Kidney epithelial cell (primary cell): ENCODE measurements at regions not wholly inside any gene's neighbourhood (a gene's known extent, or its start where the extent isn't known, plus 50 kb on each side); places are given as distances from the start of the nearest gene placed in this dataset.

Source experiments
- DNase-seq: peaks from one replicate; pipeline ENCODE4 v3.0.0-alpha.2; 2010; ENCODE audit warnings: low read depth
- H3K27me3 ChIP-seq: 2 replicates; pipeline ENCODE4 v1.6.0; 2011; ENCODE audit warnings: low read length; ENCODE audit not compliant: control insufficient read depth, insufficient read depth
- H3K36me3 ChIP-seq: 2 replicates; pipeline ENCODE4 v1.5.1; 2011; ENCODE audit warnings: low read length; ENCODE audit not compliant: control insufficient read depth, insufficient read depth
- H3K4me3 ChIP-seq: 2 replicates; pipeline ENCODE4 v1.5.1; 2011; ENCODE audit warnings: low read depth, mild to moderate bottlenecking, control low read depth, low read length
- TF ChIP-seq, protein P1 (sequence below): IDR thresholded peaks from 2 replicates; pipeline ENCODE4 v1.5.1; 2011; ENCODE audit warnings: mild to moderate bottlenecking, moderate library complexity, low read length, control low read depth, inconsistent platforms; ENCODE audit not compliant: insufficient read depth, poor library complexity, severe bottlenecking

DNA sequence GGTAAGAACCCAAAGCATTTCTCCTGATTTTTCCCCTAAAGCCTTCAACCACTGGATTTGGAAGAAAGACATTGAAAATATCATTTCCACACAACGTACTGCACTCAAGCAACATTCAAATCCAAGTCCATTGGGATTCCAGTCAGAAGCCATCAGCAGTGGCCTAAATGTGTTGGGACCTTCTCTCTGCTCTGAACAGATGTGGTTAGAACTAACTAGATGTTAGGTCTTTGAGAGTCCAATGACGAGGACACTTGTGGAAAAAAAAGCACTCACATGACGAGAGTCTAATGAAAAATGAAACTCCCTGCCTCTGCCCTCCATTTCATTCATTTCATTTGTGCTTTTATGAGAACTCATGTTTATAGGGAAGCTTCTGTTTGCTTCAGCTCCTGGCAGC, 382.3 kb downstream of the SIPA1L2 start:
- no peak overlapping the region for H3K4me3 ChIP-seq
- H3K36me3 ChIP-seq, result no peaks in the 10 kb centered on the region
- H3K27me3 ChIP-seq, result no peaks in the 10 kb centered on the region
- no peak for DNase-seq
- TF ChIP-seq, protein P1, sequence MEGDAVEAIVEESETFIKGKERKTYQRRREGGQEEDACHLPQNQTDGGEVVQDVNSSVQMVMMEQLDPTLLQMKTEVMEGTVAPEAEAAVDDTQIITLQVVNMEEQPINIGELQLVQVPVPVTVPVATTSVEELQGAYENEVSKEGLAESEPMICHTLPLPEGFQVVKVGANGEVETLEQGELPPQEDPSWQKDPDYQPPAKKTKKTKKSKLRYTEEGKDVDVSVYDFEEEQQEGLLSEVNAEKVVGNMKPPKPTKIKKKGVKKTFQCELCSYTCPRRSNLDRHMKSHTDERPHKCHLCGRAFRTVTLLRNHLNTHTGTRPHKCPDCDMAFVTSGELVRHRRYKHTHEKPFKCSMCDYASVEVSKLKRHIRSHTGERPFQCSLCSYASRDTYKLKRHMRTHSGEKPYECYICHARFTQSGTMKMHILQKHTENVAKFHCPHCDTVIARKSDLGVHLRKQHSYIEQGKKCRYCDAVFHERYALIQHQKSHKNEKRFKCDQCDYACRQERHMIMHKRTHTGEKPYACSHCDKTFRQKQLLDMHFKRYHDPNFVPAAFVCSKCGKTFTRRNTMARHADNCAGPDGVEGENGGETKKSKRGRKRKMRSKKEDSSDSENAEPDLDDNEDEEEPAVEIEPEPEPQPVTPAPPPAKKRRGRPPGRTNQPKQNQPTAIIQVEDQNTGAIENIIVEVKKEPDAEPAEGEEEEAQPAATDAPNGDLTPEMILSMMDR, result no peak

DNA sequence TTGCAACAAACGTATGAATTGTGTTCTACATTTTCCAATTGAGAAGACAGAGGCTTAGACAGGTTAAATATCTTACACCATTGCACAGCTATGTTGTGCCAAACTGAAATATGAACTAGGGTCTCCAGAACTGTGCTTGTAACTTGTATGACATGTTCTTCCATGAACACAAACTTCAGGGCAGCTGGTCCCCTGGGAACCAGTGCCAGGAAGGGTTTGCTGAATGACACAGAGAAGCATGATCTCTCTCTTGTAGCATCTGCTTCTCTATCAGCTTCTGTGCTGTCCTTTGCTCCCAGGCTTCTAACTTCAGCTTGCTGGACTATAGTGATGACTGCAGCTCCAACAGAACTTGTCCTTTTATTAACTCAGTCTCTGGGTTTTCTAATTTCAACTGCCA, 385.5 kb downstream of the SIPA1L2 start:
- DNase-seq, result no peak
- H3K36me3 ChIP-seq, result no peaks in the 10 kb centered on the region
- no peak overlapping the region for H3K4me3 ChIP-seq
- TF ChIP-seq, protein P1, result no peak
- no peaks in the 10 kb centered on the region for H3K27me3 ChIP-seq

DNA sequence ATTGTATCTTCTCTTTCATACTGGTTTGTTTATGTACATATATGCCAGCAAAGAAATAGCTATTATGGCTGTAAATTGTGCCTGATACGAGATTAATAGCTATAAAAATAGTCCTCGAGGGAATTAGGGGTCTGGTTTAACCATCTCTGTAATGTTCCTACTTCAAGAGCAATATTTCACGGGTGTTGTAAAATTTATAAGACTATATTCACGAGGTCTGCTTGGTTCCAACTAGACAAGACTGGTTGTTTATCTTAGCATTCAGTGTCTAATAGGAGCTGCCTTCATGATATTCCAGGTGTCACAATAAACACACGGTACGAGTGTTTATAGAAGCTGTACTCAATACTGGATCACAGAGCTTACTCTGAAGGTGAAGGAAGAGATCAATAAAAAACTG, 389.9 kb downstream of the SIPA1L2 start:
- H3K27me3 ChIP-seq, result no peaks in the 10 kb centered on the region
- DNase-seq, result no peak
- TF ChIP-seq, protein P1, result no peak
- H3K4me3 ChIP-seq, result no peak overlapping the region
- H3K36me3 ChIP-seq, result no peaks in the 10 kb centered on the region

GRCh38 chr1:232239522-232239921, 390.4 kb downstream of the SIPA1L2 start:
- DNase-seq, result no peak
- Histone ChIP-seq H3K27me3 (no peaks in the 10 kb centered on the region), H3K36me3 (no peaks in the 10 kb centered on the region), H3K4me3 (no peak overlapping the region)
- TF ChIP-seq, protein P1, result no peak

DNA sequence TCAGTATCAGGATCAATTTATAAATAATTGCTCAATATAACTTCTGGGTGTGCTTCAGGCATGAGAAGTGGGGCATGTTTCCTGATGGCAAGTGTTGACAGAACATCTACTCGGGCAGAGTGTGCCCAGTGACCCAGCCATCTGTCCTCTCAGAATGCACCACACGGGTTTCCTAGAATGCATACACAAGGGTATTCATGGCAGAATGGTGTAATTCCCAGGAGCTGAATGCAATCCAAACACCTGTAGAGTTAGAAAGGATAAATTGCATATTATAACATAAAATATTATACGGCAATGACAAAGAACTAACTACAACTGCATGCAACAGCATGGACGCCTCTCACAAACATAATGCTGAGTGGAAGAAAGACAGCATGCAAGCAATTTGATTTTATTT, 391.9 kb downstream of the SIPA1L2 start:
- H3K4me3 ChIP-seq, result no peak overlapping the region
- DNase-seq, result no peak
- H3K36me3 ChIP-seq, result no peaks in the 10 kb centered on the region
- TF ChIP-seq, protein P1, result no peak
- no peaks in the 10 kb centered on the region for H3K27me3 ChIP-seq

DNA sequence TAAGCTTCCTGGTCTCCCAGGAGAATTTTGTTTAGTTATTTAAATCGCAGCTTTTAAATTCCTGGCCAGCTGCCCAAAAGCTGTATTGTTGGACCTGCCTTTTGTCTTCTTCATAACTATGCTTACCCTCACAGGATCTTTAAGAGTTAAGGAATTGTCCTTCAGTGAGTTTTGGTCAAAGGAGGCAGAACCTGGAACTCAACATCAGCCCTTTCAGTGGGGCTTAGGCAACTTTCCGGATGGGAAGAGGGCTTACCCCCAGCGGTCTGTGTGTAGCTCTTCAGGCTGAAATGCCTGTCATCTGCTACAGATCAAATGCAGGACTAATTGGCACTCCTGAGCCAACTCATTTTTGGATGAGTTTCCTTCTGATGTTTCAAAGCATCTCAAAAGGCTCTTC, 402.6 kb downstream of the SIPA1L2 start:
- Histone ChIP-seq H3K27me3 (no peaks in the 10 kb centered on the region), H3K4me3 (no peak overlapping the region), H3K36me3 (no peaks in the 10 kb centered on the region)
- DNase-seq, result no peak
- TF ChIP-seq, protein P1, result no peak
